SIG-M5 treated with dmso at 0.1 percent for 504 hours (cell line): ENCODE measurements at regions not wholly inside any gene's neighbourhood (a gene's known extent, or its start where the extent isn't known, plus 50 kb on each side); places are given as distances from the start of the nearest gene placed in this dataset.

Experiments used
- DNase-seq: peaks from one replicate; lab custom pipeline; 2025; ENCODE audit not compliant: unreplicated experiment; lab: John Stamatoyannopoulos, UW

DNA sequence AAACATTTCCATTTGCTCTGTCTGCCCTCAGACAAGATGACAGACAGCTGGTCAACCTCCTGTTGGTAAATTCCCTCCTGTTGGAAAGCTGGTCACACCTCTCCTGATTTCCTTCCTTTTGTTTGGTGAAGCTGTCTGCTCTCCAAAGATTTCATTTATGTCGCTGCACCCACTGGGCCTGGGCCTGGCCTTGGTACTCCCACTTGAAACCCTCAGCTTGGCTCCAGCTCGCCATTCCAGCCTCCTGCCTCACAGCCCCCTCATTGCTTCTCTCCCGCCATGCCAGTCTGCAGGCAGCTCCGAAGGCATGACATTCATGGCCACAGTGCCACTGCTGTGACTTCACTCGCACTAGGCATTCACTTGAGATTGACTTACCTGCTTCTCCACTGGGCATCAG lies 451.8 kb downstream of the VRK1 start:
- DNase-seq = no peak

DNA sequence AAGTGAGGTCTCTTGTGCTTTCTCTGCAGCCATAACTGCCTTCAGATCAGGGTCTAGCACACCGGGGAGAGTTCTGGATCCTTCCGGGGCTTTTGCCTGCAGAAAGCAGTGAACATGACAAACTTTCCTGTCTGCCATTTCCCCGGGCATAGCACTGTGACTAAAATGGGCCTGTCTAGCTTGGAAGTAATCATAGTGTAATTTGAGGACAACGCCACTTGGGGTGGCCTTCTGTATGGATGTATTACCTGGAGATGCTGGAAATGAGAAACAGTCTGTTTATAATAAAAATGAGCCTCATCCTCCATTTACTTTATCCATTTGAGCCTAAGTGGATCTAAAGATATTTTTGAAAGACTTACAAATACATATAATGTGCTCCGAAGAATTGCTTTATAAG lies 453.7 kb downstream of the VRK1 start:
- DNase-seq = no peak

DNA sequence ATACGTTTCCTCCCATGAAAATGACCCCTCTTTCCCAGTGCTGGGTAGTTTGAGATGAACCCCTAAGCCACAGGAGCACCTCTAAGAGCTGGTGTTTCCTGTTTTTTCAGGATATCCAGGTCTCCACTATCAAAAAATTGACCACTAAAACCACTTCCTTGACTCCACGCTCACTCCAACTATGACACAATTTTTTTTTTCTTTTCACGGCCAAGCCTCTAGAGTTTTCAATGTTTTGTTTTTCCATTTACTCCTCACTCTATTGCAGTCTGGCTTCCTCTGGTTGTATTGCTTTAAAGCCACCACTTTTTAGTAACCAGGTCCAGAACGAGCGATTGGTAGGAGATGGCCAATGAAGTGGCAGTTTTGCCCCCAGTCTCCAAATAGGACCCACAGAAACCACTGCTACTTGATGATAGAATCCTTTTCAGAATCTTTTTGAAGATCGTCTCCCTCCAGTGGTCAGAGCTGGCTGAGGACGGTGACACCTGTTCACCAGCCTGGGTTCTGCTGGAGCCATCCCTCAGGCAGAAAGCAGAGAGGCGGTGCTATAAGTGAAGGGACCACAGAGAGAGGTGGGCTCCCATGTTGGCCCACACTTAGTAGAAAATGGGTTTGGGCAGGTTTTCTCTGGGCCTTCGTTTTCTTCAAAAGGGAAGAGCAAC lies 454.4 kb downstream of the VRK1 start:
- DNase-seq = no peak

DNA sequence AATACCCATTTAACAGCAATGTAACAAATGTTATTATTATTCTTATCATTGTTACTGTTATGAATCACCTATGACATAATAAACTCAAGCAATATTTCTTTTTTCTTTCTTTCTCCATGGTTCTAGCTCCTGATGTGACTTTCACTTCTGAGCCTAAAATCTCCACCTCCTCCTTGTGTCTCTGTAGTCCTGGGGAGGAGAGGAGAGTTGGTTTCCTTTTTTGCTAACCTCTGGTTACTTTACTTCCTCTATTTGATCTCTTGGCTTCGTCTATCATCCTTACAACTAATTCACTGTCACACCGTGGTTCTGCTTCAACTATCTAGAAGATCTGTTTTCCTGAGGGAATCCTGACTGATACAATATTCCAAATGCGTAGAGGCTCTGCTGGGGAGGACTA lies 456.6 kb downstream of the VRK1 start:
- no peak for DNase-seq

DNA sequence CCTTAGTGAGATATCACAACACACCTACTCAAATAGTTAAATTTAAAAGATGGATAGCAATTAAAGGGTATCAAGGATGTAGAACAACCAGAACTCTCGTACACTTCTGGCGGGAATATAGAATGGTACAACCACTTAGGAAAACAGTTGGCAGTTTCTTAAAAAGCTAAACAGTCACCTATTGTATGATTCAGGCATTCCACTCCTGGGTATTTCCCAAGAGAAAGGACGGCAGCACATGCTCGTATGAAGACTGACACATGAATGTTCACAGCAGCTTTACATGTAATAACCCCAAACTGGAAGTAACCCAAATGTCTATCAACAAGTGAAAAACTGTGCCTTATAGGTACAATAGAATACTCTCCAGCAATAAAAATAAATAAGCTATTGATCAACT lies 465.2 kb downstream of the VRK1 start:
- DNase-seq = no peak

DNA sequence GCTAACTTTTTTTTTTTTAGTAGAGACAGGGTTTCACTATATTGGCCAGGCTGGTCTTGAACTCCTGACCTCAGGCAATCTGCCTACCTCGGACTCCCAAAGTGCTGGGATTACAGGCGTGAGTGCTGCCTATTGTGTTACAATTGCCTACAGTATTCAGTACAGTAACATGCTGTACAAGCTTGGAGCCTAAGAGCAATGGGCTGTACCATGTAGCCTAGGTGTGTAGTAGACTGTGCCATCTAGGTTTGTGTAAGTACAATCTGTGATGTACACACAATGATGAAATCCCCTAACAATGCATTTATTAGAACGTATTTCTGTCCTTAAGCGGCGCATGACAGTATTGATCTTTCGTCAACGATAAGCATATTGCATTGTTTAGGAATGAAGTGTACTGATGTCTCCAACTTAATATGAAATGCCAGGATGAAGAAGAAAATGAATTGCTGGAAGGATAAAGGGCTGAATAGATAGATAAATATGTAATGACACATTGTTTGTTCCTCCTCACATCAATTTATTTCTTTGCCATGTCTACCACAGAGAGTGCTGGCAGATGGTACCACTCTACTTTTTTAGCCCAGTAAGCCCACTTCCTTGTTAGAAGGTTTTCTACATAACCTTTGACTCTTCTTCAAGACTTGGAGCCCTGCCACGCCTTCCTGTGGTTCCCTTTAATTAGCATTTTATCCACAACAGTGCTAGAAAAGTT lies 467.5 kb downstream of the VRK1 start:
- no peak for DNase-seq

DNA sequence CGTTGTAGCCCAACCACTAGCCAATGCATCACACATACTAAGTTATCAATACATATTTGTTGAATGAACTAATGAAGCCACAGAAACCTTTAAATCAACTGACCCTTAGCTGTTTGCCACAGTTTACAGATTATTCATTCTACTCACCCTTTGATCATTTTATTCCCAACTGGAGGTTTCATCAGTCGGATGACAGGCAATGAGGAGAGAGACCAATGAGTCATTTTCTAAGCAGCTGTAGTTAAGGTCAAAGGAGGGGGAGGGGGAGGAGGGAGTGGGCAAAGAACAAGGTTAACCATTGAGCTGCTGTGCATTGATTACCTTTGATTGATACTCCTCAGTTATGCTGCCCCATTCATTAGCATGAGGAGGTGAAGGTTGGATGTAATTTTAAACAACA lies 469.5 kb downstream of the VRK1 start:
- DNase-seq = no peak

DNA sequence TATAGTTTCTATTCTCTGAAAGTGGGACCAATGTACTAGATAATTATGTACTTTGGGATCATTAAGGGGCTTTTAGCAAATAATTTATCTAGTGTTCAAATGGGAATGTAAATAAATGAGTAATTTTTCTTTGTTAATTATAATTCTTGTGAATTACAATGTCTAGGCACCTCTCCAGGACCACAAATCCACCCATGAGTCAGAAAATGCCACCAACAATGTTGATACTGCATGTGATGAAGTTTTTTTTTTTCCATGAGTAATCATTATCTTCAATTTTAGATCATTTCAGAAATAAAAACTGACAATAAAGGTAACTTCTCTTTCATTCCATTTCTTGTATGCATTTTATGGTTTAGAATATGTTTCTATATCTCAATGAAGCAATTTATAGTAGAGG lies 470.3 kb downstream of the VRK1 start:
- no peak for DNase-seq

DNA sequence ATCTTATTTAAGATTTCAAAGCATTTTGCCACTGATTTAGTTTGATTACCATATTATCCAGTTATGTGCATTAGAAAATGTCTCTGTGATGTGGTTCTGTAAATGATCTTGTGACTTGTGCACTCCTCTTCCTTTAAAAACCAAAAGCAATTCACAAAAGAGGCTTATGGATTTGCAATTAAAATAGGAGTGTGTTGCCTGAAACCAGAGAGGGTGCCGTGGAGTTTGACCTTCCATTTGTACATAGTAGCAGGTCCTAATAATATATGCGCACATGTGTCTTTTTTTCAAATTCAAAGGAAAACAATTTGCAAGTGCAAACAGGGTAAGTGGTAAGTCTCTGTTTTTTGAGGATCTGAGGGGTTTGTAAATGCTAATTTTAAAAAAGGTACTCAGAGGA lies 470.9 kb downstream of the VRK1 start:
- DNase-seq = no peak

DNA sequence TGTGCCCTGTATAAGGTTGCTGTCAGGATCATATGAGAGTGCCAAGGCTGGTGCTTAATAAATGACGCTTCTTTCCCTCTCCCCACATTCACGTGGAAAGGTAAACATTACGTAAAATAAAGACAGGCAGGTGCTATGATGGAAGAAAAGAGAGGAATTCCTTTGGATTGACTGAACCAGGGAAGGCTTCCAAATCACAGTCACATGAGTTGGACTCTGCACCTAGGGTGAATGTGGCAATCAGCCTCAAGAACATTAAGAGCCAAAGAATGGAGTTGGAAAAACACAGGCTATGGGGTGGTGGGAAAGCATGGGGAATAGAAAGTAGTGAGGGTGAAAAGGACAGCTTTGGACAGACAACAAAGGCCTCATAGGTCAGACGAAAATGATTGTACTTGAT lies 473.1 kb downstream of the VRK1 start:
- no peak for DNase-seq

DNA sequence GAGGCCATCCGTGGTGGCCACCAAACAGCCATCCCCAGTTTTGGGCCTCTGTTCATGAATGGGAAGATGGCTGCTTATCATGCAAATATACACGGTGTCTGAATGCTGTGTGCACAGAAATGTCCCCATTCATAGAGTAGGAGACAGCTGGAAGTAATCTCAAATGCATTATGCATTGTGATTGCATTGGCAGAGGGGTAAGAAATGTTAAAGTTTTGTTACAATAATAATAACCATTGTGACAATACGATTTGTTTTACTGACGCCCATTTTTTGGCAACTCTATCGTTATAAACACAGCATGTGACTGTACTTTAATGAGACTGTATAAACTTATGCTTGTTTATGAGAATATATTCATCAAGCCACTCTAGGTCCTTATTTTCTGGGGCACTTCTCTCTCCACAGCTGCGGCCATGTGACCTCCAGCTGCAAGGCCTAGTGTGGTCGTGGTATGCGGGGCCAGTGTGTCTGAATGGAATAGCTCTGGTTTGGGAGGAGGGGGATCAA lies 474.3 kb downstream of the VRK1 start:
- no peak for DNase-seq

DNA sequence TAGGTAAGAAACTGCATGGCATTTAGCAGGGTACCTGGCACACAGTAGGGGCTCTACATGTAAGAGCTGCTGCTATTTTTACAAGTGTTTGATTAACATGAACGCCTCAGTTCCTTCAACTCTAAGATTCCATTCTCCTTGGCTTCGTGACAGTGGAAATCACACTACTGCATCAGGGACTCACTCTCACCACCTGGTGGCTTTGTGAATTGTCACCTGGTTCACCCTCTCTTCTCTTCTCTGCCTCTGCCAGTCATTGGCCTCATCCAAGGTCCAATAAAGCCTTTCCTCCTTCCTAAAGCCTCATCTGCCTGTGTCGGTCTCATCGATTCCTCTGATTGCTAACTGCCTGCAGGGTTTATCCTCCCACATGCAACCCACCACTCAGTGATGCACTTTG lies 476.4 kb downstream of the VRK1 start:
- no peak for DNase-seq

DNA sequence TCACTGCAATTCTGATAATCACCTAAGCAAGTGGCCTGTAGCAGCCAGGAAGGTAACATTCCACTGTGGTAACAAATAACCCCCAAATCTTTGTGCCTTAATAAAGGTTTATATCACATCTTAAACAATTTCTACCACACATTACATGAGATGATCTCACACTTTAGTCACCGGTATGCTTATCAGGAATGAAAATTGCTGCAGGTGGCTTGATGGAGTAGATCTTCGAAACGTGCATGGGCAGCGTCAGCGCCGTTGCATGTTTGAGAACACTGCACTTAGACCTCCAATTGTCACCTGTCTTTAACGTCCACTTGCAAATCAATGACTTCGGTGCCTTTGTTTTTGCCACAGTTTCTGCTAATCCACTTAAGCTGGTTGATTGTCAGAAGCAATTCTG lies 477.4 kb downstream of the VRK1 start:
- no peak for DNase-seq

DNA sequence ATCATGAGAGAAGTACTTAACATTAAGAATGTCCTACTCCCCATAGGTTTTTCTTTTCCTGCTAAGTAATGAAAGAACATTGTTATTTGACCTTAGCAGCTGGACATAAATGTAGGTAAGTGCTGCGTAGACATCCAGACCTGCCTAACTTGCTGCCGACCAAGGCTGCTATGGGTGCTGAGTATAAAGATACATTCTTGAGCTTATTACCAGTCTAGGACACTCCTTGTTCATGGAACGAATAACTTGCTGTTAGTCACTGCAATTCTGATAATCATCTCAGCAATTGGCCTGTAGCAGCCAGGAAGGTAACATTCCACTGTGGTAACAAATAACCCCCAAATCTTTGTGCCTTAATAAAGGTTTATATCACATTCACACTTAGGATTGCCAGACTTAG lies 478.1 kb downstream of the VRK1 start:
- no peak for DNase-seq

DNA sequence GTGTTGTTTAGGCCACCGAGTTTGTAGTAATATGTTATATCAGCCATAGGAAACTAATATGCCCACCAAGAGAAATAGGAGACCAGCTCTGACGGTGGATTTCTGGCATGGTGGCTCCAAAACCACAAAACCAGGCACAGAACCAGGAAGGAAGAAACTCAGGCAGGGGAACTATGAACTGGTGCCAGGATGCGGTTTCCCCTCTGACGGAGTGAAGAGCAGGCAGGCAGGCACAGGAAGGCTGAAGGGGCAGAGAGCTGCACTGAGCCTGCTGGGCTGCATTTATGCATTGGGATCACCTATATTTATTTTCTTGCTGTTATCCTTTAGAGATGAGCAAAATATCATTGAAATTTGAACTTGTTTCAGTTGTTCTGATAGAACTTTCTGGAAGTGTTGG lies 479.4 kb downstream of the VRK1 start:
- no peak for DNase-seq

DNA sequence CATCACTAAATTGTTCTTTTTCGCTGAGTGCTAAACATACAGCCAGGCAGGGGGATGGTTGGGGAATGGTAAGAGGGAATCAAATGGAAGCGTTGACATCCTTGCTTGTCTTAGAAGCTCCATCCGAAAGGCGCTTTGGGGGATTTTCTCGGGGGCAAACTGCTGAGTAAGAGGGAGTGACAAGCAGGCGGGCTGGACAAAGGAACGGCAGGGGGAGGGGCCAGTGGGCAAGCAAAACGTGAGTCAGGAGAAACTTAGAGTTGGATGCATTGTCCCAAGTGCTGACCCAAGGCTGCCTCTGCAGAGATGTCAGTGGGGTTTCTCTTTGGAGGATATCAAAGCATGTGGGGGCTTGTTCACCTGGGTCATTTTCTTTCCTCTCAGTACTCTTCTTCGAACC lies 480.5 kb downstream of the VRK1 start:
- DNase-seq = no peak

DNA sequence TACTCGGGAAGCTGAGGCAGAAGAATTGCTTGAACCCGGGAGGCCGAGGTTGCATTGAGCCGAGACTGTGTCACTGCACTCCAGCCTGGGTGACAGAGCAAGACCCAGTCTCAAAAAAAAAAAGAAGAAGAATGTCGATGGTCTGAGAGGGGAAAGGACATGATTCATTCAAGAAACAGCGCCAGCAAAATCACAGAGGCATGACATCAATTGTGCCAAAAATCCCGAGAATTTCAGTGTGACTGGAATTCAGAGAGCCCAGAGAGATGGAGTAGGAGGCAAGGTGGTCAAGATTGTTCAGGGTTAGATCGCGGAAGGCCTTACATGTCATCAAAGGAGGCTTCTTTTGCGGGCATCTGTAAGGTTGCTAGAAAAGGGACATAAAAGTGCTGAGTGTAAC lies 483.3 kb downstream of the VRK1 start:
- DNase-seq = no peak

DNA sequence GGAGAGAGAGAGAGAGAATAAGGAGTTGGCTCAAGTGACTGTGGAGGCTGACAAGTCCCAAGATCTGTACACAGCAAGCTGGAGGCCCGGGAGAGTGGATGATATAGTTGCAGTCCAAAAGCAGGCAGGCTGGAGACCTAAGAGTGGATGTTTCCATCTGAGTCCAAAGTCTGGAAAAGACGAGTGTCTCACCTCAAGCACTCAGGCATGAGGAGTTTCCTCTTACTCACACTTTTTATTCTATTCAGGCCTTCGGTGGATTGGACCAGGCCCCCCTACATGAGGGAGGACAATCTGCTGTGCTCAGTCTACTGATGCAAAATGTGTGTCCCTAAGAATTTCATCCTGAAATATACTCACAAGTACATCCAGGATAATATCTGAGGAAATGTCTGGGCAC lies 484.6 kb downstream of the VRK1 start:
- DNase-seq = no peak

DNA sequence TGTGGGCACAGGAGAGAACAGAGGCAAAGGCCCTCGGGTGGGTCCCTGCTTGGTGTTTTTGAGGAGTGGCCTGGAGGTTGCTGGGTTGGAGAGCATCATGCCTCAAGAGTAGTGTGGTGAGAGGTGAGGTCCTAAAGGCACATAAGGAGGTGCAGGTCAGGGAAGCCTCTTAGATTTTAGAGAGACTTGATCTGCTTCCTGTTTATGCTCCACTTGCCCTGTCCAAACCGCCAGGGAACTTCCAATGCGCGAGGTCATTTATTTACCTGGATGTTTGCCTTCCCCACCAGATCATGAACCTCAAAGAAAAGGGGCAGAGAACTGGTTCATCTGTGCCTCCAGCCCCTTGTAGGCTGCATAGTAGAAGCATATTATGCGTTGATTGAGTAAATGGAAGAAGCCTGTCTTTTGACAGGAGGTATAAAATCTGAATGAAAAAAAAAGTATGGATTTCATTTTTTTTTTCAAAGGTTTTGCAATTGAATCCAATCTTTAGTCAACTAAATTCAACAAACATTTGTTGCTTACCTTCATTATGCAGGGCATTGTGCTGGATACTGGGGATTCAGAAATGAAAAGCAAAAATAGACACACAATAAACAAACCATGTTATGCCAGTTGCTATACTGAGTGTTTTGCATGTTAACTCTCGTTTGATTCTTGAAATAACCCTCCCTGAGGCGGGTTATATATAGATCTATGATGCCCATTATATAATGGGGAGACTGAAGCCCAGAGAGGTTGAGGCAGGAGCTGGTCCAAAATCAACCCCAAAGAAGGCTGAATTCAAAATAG lies 485.2 kb downstream of the VRK1 start:
- DNase-seq = no peak

DNA sequence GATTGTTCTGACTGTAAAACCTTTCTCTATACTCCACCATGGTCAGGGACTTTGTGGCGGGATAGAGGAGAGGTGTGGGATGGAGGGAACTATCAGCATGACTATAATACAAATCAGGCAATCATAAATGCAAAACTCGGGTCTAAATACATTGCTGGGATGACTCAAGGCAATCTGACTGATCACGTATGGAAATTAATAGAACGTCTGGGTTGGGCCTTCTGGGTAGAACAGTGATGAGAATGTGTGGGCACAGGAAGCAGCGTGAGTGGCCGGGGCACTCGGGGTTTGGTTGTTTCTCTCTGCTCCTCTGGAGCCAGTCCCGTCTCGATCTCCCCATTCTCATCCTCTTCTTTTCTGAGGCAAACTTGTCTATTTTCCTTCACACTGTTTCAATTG lies 485.8 kb downstream of the VRK1 start:
- DNase-seq = no peak

DNA sequence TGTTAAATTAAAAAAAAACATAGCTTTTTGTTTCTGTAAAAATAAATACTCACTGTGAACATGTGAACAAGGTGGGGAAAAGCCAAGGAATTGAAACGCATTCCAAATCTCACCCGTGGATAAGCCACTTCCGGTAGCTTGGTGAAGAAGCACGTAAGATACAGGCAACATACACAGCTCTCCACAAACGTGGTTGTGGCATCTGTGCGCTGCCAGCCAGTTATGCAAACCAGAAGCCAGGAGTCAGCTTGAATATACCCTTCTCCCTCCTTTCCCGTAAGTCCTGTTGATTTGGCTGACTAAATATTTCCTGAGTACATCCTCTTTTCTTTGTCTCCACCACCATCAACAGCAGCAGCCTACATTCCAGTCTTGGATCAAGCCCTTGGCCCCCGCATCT lies 486.2 kb downstream of the VRK1 start:
- no peak for DNase-seq

DNA sequence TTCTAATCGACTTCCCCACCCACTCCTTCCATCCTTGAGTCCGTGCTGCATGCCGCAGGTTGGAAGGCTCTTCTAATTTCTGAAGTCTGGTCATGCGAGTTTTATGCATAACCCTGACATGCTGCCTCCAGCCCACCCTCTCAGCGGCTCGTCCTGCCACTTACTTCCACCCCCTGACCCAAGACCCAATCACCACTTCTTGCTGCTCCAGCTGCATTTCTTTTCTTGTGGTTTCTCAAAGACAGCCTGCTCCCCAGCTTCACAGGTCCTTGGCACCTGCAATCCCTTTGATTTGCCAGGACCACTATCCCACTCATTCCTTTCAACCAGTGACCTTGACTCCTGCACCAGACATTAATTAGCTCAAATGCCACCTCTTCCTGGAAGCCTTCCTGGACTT lies 486.7 kb downstream of the VRK1 start:
- no peak for DNase-seq
